ENCODE measurements at regions not wholly inside any gene's neighbourhood (a gene's known extent, or its start where the extent isn't known, plus 50 kb on each side); places are given as distances from the start of the nearest gene placed in this dataset.
A peak's percentile ranks its signal among the peaks of the same experiment; 100 is the strongest.

DNA sequence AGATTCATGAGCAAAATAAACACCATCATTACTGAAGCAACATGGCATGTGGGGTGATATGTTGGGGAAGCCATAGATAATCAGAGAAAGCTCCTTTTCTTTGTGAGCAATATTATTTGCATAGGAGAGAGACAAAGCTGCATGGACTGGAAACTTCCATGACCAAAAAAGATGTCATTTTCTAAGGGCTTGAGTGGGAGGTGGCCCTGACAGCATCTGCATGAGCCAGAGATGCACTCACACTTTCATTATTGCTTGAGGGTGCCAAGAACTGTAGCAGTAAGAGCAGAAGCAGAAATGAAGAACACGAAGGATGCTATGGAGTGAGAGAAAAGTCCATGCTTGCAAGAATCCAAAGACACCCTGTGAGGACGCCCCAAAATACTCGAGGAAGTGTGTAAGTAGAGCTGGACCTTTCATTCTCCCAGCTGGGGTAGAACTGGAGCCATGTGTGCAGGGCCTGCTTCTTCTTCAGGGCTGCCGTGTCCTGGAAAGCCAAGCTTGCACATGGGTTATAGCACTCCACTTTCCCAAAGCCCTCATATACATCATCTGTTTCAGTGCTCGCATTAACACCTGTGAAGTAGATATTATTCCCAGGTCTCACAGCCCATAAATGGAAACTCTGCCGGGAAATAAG lies 851.2 kb downstream of the DHX35 start:
- intact Hi-C loops (cut with DNase I), result no loop called here
- Histone ChIP-seq H3K36me3 (no peaks in the 10 kb centered on the region), H3K27me3 (no peaks in the 10 kb centered on the region), H3K27ac (no peak overlapping the region), H3K9me3 (no peaks in the 10 kb centered on the region), H3K4me1 (no peaks in the 10 kb centered on the region), H3K4me3 (no peak overlapping the region)
- TF ChIP-seq POLR2AphosphoS5 (IDR thresholded peaks at IDR 0.05; ENCODE audit: insufficient read depth in 1 of 2, low read depth in 1 of 2) (no peak), POLR2A (IDR thresholded peaks at IDR 0.05) (no peak)
- TF ChIP-seq, protein P1, sequence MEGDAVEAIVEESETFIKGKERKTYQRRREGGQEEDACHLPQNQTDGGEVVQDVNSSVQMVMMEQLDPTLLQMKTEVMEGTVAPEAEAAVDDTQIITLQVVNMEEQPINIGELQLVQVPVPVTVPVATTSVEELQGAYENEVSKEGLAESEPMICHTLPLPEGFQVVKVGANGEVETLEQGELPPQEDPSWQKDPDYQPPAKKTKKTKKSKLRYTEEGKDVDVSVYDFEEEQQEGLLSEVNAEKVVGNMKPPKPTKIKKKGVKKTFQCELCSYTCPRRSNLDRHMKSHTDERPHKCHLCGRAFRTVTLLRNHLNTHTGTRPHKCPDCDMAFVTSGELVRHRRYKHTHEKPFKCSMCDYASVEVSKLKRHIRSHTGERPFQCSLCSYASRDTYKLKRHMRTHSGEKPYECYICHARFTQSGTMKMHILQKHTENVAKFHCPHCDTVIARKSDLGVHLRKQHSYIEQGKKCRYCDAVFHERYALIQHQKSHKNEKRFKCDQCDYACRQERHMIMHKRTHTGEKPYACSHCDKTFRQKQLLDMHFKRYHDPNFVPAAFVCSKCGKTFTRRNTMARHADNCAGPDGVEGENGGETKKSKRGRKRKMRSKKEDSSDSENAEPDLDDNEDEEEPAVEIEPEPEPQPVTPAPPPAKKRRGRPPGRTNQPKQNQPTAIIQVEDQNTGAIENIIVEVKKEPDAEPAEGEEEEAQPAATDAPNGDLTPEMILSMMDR (IDR thresholded peaks at IDR 0.05), result no peak
- DNase-seq (ENCODE audit: extremely low spot score in 2 of 2), result no peak

DNA sequence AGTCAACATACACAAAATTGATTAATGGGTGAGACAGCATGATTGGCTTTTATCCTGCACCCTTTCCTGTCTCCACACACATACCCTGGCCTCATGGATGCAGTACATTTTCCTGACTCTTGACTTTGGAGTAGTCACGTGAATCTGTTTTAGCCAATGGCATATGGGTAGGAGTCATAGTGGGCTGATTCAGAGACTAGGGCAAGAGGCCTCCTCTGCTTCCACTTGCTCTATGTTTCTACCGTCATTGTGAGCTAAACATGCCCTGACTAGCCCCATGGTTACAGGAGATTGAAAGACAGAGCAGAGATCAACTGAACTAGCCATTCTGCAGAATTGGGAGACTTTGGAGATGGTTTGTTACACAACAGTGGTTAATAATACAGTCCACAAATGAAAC lies 850.0 kb downstream of the DHX35 start:
- Histone ChIP-seq H3K4me1 (no peaks in the 10 kb centered on the region), H3K27ac (no peak overlapping the region)
- intact Hi-C loops (cut with DNase I), result no loop called here

GRCh38 chr20:39810309-39810708 lies 848.2 kb downstream of the DHX35 start:
- Histone ChIP-seq H3K36me3 (no peaks in the 10 kb centered on the region), H3K4me1 (no peaks in the 10 kb centered on the region), H3K9me3 (no peaks in the 10 kb centered on the region), H3K27me3 (no peaks in the 10 kb centered on the region), H3K27ac (no peak overlapping the region), H3K4me3 (no peak overlapping the region)
- intact Hi-C loops (cut with DNase I), result no loop called here
- TF ChIP-seq POLR2AphosphoS5 (IDR thresholded peaks at IDR 0.05; ENCODE audit: insufficient read depth in 1 of 2, low read depth in 1 of 2) (no peak), POLR2A (IDR thresholded peaks at IDR 0.05) (no peak)
- TF ChIP-seq, protein P1 (IDR thresholded peaks at IDR 0.05), result no peak
- DNase-seq (ENCODE audit: extremely low spot score in 2 of 2), result no peak

More for the DNA sequence above, 850.0 kb downstream of the DHX35 start:
- H3K27me3 ChIP-seq, result no peaks in the 10 kb centered on the region
- TF ChIP-seq, protein P1 (IDR thresholded peaks at IDR 0.05), result no peak
- peak in 1 of 2 donors; percentile 9 for TF ChIP-seq POLR2AphosphoS5 (IDR thresholded peaks at IDR 0.05; ENCODE audit: insufficient read depth in 1 of 2, low read depth in 1 of 2)
- no peaks in the 10 kb centered on the region for H3K9me3 ChIP-seq
- H3K36me3 ChIP-seq, result no peaks in the 10 kb centered on the region
- no peak for DNase-seq (ENCODE audit: extremely low spot score in 2 of 2)
- no peak overlapping the region for H3K4me3 ChIP-seq

GRCh38 chr20:39808613-39809012 lies 846.5 kb downstream of the DHX35 start:
- Histone ChIP-seq H3K9me3 (no peaks in the 10 kb centered on the region), H3K27ac (no peak overlapping the region), H3K4me3 (no peak overlapping the region), H3K27me3 (no peaks in the 10 kb centered on the region), H3K4me1 (no peaks in the 10 kb centered on the region), H3K36me3 (no peaks in the 10 kb centered on the region)
- TF ChIP-seq POLR2A (IDR thresholded peaks at IDR 0.05) (no peak), POLR2AphosphoS5 (IDR thresholded peaks at IDR 0.05; ENCODE audit: insufficient read depth in 1 of 2, low read depth in 1 of 2) (no peak)
- TF ChIP-seq, protein P1 (IDR thresholded peaks at IDR 0.05), result no peak
- DNase-seq (ENCODE audit: extremely low spot score in 2 of 2), result no peak
- intact Hi-C loops (cut with DNase I), result no loop called here

GRCh38 chr20:39800548-39800947 lies 838.4 kb downstream of the DHX35 start:
- no peak overlapping the region for H3K4me3 ChIP-seq
- no peaks in the 10 kb centered on the region for H3K4me1 ChIP-seq
- intact Hi-C loops (cut with DNase I), result no loop called here
- no peaks in the 10 kb centered on the region for H3K36me3 ChIP-seq
- H3K9me3 ChIP-seq, result no peaks in the 10 kb centered on the region
- no peaks in the 10 kb centered on the region for H3K27me3 ChIP-seq
- no peak for TF ChIP-seq POLR2A (IDR thresholded peaks at IDR 0.05)
- TF ChIP-seq, protein P1 (IDR thresholded peaks at IDR 0.05), result no peak
- TF ChIP-seq POLR2AphosphoS5 (IDR thresholded peaks at IDR 0.05; ENCODE audit: insufficient read depth in 1 of 2, low read depth in 1 of 2), result peak in 1 of 2 donors; percentile 61
- DNase-seq (ENCODE audit: extremely low spot score in 2 of 2), result no peak
- no peak overlapping the region for H3K27ac ChIP-seq
